Transverse colon (tissue), 3 donors: ENCODE measurements at regions not wholly inside any gene's neighbourhood (a gene's known extent, or its start where the extent isn't known, plus 50 kb on each side); places are given as distances from the start of the nearest gene placed in this dataset.

Experiments used
- EP300 ChIP-seq: sonication (generic); formaldehyde crosslinking; IDR thresholded peaks from one replicate; pipeline ENCODE4 v1.6.1; 2017; ENCODE audit warnings: antibody characterized with exemption, low read depth
- TF ChIP-seq, protein P1 (sequence below), 5 experiments: fragments of 200-600 bp in 3 of 5; fragments of 450-650 bp in 2 of 5; sonication (generic) in 3 of 5; IDR thresholded peaks; 1 replicate in 2 of 5; 2 replicates in 3 of 5; pipeline ENCODE4 v1.5.1; 2016 to 2017; ENCODE audit warnings: antibody characterized with exemption in 5 of 5, inconsistent platforms in 3 of 5, mild to moderate bottlenecking in 2 of 5, moderate library complexity in 1 of 5

DNA sequence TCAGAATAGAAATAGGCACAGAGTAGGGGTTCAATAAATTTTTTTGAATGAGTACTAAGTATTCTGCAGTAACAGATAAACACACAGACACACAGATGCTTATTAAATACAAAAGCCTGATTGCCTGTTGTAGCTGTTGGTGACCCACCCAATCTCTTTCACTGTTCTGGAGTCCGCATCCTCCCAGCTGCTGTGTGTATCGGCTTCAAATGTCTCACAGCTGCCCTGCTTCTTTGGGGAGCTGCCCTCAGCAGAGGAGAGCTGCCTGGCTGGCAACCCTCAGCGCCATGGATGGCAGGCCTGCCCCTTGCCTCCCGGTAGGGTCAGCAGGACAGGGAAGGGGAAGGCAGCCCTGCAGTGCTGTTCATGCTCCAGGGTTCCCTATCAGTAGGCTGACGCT lies 50.5 kb upstream of the PRNP start:
- TF ChIP-seq, protein P1, sequence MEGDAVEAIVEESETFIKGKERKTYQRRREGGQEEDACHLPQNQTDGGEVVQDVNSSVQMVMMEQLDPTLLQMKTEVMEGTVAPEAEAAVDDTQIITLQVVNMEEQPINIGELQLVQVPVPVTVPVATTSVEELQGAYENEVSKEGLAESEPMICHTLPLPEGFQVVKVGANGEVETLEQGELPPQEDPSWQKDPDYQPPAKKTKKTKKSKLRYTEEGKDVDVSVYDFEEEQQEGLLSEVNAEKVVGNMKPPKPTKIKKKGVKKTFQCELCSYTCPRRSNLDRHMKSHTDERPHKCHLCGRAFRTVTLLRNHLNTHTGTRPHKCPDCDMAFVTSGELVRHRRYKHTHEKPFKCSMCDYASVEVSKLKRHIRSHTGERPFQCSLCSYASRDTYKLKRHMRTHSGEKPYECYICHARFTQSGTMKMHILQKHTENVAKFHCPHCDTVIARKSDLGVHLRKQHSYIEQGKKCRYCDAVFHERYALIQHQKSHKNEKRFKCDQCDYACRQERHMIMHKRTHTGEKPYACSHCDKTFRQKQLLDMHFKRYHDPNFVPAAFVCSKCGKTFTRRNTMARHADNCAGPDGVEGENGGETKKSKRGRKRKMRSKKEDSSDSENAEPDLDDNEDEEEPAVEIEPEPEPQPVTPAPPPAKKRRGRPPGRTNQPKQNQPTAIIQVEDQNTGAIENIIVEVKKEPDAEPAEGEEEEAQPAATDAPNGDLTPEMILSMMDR (IDR thresholded peaks at IDR 0.05), result no peak
- no peak for TF ChIP-seq EP300
